GM10266 (cell line): ENCODE measurements at regions not wholly inside any gene's neighbourhood (a gene's known extent, or its start where the extent isn't known, plus 50 kb on each side); places are given as distances from the start of the nearest gene placed in this dataset.
"Not testable (repeated sequence)": the region's sequence is repeated elsewhere in the genome, so short reads cannot be mapped to it uniquely, and the experiment has no call there.

ENCODE experiments used
- DNase-seq: peaks from one replicate; pipeline ENCODE4 v3.0.0; 2012; ENCODE audit errors: extremely low spot score
- TF ChIP-seq, protein P1 (sequence below): IDR thresholded peaks from 2 replicates; pipeline ENCODE4 v1.5.1; 2012; ENCODE audit warnings: mild to moderate bottlenecking, low read depth; ENCODE audit not compliant: control insufficient read depth, insufficient read depth; ENCODE audit errors: missing control alignments

DNA sequence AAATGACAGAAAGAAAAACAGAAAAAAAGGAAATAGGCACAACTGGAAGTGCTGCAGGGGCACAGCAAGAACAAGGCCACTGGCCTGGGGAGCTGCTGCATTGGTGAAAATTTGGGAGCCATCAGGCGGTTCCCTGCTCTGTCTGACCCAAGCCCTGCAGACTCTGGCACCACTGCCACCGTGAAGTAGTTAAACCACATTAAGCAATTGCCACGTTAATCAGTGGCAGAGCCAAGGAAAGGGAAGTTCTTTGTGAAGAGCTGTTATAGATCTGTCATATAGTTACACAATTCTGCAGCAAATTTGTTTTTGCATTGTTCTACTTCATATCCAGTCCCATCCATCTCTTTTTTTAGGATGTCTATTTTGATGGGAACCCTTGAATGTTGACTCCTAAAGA is 915.3 kb downstream of the FSCB start:
- no peak for DNase-seq
- TF ChIP-seq, protein P1, sequence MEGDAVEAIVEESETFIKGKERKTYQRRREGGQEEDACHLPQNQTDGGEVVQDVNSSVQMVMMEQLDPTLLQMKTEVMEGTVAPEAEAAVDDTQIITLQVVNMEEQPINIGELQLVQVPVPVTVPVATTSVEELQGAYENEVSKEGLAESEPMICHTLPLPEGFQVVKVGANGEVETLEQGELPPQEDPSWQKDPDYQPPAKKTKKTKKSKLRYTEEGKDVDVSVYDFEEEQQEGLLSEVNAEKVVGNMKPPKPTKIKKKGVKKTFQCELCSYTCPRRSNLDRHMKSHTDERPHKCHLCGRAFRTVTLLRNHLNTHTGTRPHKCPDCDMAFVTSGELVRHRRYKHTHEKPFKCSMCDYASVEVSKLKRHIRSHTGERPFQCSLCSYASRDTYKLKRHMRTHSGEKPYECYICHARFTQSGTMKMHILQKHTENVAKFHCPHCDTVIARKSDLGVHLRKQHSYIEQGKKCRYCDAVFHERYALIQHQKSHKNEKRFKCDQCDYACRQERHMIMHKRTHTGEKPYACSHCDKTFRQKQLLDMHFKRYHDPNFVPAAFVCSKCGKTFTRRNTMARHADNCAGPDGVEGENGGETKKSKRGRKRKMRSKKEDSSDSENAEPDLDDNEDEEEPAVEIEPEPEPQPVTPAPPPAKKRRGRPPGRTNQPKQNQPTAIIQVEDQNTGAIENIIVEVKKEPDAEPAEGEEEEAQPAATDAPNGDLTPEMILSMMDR: no peak

DNA sequence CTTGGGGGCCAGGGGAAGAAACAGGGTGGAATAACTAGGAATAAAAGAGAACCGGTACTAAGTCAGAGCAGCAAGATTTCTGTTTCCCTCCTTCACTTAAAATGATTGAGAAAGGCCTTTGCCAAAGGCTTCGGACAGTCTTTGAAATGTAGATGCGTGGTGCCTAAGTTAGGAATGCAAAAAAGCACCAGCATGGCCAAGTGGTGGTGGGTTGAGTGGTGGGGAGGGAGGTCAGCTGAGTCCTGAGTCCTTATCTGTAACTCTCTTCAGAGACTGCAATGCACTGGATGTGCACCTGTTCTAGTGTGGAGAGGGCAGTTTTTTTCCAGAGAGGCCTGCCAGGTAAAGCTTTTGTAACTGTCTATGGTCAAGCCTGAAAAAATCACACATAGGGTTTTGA is 919.9 kb downstream of the FSCB start:
- TF ChIP-seq, protein P1: no peak

DNA sequence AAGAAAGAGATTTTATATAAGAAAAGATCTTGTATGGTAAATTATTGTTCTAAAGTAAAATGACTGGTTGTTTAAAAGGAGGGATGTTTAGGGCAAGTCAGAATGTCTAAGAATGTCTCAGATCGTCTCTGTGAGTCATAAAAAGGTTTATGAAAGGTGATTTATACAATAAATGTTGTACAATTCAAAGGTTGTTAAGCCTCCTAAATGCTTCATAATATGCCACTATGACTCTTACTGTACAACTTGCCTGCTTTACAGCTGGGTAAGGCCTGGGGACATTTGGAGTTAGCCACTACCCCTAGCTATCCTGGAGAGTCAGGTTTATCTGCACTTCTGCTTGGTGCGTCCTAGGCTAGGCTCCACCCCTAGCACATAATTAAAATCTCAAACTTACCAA is 927.4 kb downstream of the FSCB start:
- no peak for DNase-seq
- TF ChIP-seq, protein P1: no peak

More for the DNA sequence above, 919.9 kb downstream of the FSCB start:
- no peak for DNase-seq

DNA sequence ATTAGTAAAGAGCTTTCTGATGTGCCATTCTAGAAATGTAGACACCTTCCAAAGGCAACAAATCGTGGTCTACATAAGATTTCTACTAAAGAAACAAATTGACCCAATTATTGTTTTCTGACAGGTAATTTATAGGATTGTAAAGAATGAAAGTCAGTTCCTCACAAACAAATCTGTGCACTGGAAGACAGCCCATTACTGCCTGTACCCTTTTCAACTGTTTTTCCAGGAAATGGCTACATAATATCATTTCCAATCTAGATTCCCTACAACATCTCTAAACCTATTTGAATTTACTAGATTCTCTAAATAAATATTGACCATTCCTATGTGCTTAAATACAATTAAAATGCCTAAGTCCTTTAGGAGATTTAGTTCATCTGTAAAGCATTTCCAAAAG is 939.1 kb downstream of the FSCB start:
- TF ChIP-seq, protein P1: no peak

DNA sequence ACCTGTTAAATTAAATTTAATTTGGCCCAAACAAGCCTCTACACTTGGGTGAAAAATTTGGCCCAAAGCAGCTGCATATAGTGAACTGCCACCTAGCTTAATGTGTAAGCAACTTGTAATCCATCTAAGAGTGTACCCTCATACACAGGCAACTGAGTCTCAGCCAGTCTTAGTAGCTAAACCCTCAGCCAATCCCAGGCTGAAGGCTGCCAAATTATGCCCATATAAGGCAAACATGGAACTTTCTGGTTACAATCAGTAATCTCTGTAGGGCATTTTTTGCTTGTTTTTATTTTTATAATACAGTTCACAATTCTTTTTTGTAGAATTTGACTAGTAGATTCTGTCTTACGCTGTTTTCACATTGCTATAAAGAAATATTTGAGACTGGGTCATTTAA is 958.7 kb downstream of the FSCB start:
- DNase-seq: no peak
- TF ChIP-seq, protein P1: no peak

More for the DNA sequence above, 939.1 kb downstream of the FSCB start:
- DNase-seq: no peak

DNA sequence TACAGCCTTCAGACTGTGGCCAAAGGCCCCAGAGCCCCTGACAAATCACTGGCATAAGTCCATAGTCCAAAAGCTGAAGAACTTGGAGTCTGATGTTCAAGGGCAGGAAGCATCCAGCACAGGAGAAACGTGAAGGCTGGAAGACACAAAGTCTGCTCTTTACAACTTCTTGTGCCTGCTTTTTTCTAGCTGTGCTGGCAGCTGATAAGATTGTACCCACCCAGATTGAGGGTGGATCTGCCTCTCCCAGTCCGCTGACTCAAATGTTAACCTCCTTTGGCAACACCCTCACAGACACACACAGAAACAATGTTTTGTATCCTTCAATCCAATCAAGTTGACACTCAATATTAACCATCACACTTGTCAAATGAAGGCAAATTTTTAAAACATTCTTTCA is 959.5 kb downstream of the FSCB start:
- not testable (repeated sequence) for DNase-seq

- TF ChIP-seq, protein P1: no peak
- no peak for DNase-seq
Measured at GRCh38 chr14:43541356-43541755, 965.7 kb downstream of the FSCB start.

GRCh38 chr14:43540948-43541347 is 966.1 kb downstream of the FSCB start:
- TF ChIP-seq, protein P1: no peak
- DNase-seq: no peak
